ENCODE measurements at regions not wholly inside any gene's neighbourhood (a gene's known extent, or its start where the extent isn't known, plus 50 kb on each side); places are given as distances from the start of the nearest gene placed in this dataset.

DNA sequence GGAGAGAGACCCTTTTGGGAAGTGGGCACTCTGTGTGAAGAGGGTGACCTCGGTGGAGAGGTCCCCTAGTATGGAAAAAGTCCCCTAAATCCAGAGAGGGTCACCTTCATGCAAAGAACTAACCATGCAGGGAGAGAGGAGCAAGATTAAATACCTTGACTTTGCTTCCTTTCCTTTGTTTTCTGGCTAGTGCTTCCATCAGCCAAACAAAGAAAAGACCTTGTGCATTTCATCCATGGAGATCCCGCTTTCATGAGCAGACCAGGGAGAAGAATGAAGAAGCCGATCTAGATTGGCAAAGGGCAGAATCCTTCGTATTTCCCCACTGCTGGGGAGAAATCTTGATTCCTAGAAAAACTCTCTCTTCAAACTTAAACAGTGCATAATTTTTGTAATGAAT, 813.3 kb upstream of the CDH6 start (continued):
- no peak for TF ChIP-seq TAF7 (optimal IDR thresholded peaks at IDR 0.05; ENCODE audit: borderline replicate concordance, low read depth, low read length)
- no peak for TF ChIP-seq YY1 (IDR thresholded peaks at IDR 0.05; ENCODE audit: low read depth, low read length)
- no peak for TF ChIP-seq PHF8 (conservative IDR thresholded peaks at IDR 0.05; ENCODE audit: low read depth, low read length)
- no peak for TF ChIP-seq SP2 (IDR thresholded peaks at IDR 0.05; ENCODE audit: low read length)
- no peak for TF ChIP-seq SP4 (IDR thresholded peaks at IDR 0.05; ENCODE audit: low read length)
- TF ChIP-seq CEBPB (IDR thresholded peaks at IDR 0.05; ENCODE audit: low read depth, low read length): no peak
- no peak for TF ChIP-seq JUN (IDR thresholded peaks at IDR 0.05; ENCODE audit: low read depth, low read length)
- TF ChIP-seq RBBP5 (IDR thresholded peaks at IDR 0.05; ENCODE audit: borderline replicate concordance, low read depth, low read length): no peak

All from H1 (cell line).